GM13977 (cell line): ENCODE measurements at regions not wholly inside any gene's neighbourhood (a gene's known extent, or its start where the extent isn't known, plus 50 kb on each side); places are given as distances from the start of the nearest gene placed in this dataset.

ENCODE experiments used
- DNase-seq: peaks from one replicate; pipeline ENCODE4 v3.0.0; 2012; ENCODE audit warnings: low spot score
- in situ Hi-C: fragments of 300-500 bp; cut with MboI; formaldehyde crosslinking; loops from one replicate; pipeline ENCODE4 v1.12.0; 2022; ENCODE audit warnings: low sequenced_read_pairs, low pct_unique_long_range_greater_than_20kb, mixed read lengths, inconsistent platforms; ENCODE audit not compliant: unreplicated experiment
- TF ChIP-seq, protein P1 (sequence below): IDR thresholded peaks from 2 replicates; pipeline ENCODE4 v1.5.1; 2012; ENCODE audit warnings: mild to moderate bottlenecking, control low read depth; ENCODE audit not compliant: insufficient read depth; ENCODE audit errors: extremely low read depth, missing control alignments

DNA sequence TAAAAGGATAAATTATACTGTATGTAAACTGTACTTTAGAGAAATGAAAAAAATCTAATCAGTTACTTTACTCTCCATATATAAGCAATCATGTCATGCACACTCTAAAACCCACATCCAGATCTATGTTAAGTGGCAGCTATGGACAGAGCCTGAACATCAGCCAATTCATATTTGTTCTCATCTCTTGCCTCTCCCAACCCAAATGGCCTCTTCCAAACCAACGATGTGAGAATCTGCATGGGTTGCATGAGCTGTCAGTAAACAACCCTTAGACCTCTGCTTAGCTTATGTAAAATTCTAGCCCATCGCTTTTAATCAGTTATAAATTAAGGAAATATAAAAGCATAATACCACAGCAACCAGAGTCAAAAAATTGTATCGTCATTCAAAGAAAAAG, 288.7 kb upstream of the INTU start:
- in situ Hi-C loops: no loop called here
- DNase-seq: no peak
- TF ChIP-seq, protein P1, sequence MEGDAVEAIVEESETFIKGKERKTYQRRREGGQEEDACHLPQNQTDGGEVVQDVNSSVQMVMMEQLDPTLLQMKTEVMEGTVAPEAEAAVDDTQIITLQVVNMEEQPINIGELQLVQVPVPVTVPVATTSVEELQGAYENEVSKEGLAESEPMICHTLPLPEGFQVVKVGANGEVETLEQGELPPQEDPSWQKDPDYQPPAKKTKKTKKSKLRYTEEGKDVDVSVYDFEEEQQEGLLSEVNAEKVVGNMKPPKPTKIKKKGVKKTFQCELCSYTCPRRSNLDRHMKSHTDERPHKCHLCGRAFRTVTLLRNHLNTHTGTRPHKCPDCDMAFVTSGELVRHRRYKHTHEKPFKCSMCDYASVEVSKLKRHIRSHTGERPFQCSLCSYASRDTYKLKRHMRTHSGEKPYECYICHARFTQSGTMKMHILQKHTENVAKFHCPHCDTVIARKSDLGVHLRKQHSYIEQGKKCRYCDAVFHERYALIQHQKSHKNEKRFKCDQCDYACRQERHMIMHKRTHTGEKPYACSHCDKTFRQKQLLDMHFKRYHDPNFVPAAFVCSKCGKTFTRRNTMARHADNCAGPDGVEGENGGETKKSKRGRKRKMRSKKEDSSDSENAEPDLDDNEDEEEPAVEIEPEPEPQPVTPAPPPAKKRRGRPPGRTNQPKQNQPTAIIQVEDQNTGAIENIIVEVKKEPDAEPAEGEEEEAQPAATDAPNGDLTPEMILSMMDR: no peak

- TF ChIP-seq, protein P1: no peak
- in situ Hi-C loops: no loop called here
- no peak for DNase-seq
Observed at GRCh38 chr4:127347936-127348335, 284.8 kb upstream of the INTU start.

DNA sequence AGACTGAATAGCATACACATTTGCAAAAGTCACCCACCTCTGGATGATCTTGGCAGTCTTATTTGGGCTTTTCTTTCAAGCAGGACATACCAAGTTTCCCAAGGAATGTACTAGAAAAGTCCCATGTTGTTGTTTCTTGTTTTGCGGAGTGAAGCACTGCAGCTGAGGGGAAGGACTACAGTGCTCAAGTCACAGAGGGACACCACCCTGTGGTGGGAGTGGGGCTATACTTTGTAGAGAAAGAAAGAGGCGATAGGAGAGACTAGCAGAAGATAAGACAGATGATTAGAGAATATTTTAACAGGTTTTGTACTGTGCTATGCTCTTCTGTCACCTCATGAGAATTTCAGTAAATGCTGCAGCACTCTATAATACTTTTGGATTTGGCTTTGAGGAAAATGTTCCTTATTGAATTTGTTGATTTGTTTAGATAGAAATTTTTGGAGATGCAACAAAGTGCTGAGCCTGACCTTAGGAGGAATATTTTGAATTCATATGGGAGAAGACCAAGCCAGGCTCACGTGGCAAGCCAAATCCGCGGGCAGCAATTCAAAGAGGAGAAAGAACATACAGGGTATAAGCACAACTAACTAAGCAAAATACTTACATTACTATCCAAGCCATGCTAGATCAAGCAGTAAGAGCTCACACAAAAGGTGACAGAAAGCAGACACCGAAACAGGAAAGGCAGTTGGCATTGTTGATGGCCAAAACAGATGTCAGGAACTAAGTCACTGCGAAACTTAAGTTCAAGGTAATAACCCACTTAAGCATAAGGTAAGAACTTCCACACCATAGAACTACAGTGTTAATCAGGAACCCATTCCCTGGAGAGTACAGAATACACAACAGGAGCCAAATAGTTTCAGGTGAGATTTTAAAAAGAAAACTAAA, 280.3 kb upstream of the INTU start:
- in situ Hi-C loops: no loop called here
- DNase-seq: no peak
- TF ChIP-seq, protein P1: no peak

GRCh38 chr4:127355743-127356142, 277.0 kb upstream of the INTU start:
- in situ Hi-C loops: no loop called here
- TF ChIP-seq, protein P1: no peak
- no peak for DNase-seq

- in situ Hi-C loops: no loop called here
- TF ChIP-seq, protein P1: no peak
- no peak for DNase-seq
Observed at GRCh38 chr4:127357765-127358164, 275.0 kb upstream of the INTU start.

GRCh38 chr4:127362686-127363085, 270.1 kb upstream of the INTU start:
- TF ChIP-seq, protein P1: no peak
- no peak for DNase-seq
- in situ Hi-C loops: no loop called here
